ENCODE measurements at regions not wholly inside any gene's neighbourhood (a gene's known extent, or its start where the extent isn't known, plus 50 kb on each side); places are given as distances from the start of the nearest gene placed in this dataset.

- no peak for DNase-seq
These were observed 55.6 kb downstream of the PBDC1 start for GRCh38 chrX:76228499-76228898.

DNA sequence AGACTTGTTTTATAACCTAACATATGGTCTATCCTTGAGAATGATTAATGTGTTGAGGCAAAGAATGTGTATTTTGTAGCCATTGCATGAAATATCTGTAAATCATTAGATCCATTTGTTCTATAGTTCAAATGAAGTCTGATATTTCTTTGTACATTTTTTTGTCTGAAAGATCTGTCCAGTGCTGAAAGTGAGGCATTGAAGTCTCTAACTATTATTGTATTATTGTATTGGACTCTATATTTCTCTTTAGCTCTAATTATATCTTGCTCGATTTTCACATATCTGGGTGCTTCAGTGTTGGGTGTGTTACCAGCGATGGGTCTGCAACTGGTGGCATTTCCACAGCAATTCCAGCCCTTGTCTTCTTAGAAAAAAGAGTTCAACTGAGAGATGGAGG, 76.0 kb downstream of the PBDC1 start:
- DNase-seq: no peak

DNA sequence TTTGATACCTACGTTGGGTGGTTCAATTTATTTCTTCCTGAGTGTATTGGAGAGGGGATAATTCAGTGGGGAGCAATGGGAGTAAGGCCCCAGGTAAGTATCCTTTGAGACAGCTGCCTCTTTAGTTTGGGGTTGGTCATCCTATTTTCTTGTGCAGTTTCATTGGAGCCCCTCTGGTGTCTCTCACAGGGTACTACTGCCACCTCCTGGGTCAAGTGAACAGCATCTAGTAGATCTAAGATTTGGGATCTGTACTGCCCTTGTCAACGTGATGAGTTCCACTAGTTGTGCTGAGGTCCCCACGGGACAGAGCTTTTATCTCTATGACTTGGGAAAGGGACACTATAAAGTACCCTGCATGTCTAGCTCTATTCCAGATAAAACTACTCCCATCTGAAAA, 80.6 kb downstream of the PBDC1 start:
- peak; percentile 58 for DNase-seq

GRCh38 chrX:76279007-76279406, 106.1 kb downstream of the PBDC1 start:
- peak; percentile 71 for DNase-seq
